ENCODE measurements at regions not wholly inside any gene's neighbourhood (a gene's known extent, or its start where the extent isn't known, plus 50 kb on each side); places are given as distances from the start of the nearest gene placed in this dataset.

DNA sequence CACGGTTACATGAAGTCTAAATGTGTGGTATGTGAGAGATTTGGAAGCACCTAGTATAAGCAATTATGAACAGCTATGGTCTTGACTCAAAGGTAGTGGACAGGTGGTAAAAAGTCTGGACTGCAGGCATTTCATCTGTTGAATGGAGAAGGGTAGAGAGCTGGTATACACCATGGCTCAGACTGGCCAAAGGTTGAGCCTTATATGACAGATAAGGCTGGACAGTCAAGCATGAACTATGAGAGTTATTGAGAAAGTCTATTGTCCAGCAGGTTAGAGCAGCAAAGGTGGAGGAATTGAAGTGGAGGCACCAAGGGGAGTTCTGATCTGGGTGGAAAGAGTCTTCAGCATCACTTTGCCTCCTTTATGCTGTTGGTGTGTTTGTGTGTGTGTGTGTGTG, 346.7 kb upstream of the SLC14A2 start:
- Histone ChIP-seq H3K9ac (ENCODE audit: insufficient read depth, low read length, poor library complexity, severe bottlenecking) (no peak overlapping the region), H2AFZ (ENCODE audit: insufficient read depth, low read depth, low read length, poor library complexity, severe bottlenecking) (no peak overlapping the region), H3K4me1 (ENCODE audit: control insufficient read depth in 1 of 2, insufficient read depth in 2 of 2, low read length in 2 of 2) (no peaks in the 10 kb centered on the region), H3K36me3 (replicated peaks in 1 of 2; ENCODE audit: control insufficient read depth in 1 of 2, insufficient read depth in 2 of 2, low read length in 2 of 2) (no peaks in the 10 kb centered on the region), H3K4me2 (replicated peaks; ENCODE audit: extremely low read depth, low read length, poor library complexity, severe bottlenecking) (no peak overlapping the region), H3K79me2 (ENCODE audit: insufficient read depth, low read length) (no peaks in the 10 kb centered on the region), H3K27me3 (ENCODE audit: control insufficient read depth in 2 of 2, insufficient read depth in 2 of 2, low read length in 2 of 2) (no peaks in the 10 kb centered on the region), H3K9me3 (replicated peaks in 1 of 2; ENCODE audit: control insufficient read depth in 1 of 2, insufficient read depth in 1 of 2, low read length in 2 of 2) (no peaks in the 10 kb centered on the region), H4K20me1 (ENCODE audit: insufficient read depth, low read length) (no peaks in the 10 kb centered on the region), H3K4me3 (replicated peaks in 1 of 3; ENCODE audit: low read depth in 2 of 3, low read length in 3 of 3) (no peak overlapping the region), H3K27ac (ENCODE audit: low read depth in 1 of 2, low read length in 2 of 2) (no peak overlapping the region)
- no peaks in the 10 kb centered on the region for H3K27me3 Mint-ChIP-seq (ENCODE audit: low read depth in 3 of 3)
- DNase-seq, result no peak
- no peak overlapping the region for H3K4me3 Mint-ChIP-seq
- H3K36me3 Mint-ChIP-seq, result no peaks in the 10 kb centered on the region
- H3K4me1 Mint-ChIP-seq, result no peaks in the 10 kb centered on the region
- WGBS (ENCODE audit: insufficient coverage), result 100% methylated on average over 1 of the region's 1 CpG
- intact Hi-C loops (cut with micrococcal nuclease), result no loop called here
- TF ChIP-seq, protein P1, sequence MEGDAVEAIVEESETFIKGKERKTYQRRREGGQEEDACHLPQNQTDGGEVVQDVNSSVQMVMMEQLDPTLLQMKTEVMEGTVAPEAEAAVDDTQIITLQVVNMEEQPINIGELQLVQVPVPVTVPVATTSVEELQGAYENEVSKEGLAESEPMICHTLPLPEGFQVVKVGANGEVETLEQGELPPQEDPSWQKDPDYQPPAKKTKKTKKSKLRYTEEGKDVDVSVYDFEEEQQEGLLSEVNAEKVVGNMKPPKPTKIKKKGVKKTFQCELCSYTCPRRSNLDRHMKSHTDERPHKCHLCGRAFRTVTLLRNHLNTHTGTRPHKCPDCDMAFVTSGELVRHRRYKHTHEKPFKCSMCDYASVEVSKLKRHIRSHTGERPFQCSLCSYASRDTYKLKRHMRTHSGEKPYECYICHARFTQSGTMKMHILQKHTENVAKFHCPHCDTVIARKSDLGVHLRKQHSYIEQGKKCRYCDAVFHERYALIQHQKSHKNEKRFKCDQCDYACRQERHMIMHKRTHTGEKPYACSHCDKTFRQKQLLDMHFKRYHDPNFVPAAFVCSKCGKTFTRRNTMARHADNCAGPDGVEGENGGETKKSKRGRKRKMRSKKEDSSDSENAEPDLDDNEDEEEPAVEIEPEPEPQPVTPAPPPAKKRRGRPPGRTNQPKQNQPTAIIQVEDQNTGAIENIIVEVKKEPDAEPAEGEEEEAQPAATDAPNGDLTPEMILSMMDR (IDR thresholded peaks at IDR 0.05), result no peak
- H3K9me3 Mint-ChIP-seq, result peaks cover 0 to under 1% (median 0%) of the 10 kb centered on the region in 7 donors
- no peak overlapping the region for H3K27ac Mint-ChIP-seq

DNA sequence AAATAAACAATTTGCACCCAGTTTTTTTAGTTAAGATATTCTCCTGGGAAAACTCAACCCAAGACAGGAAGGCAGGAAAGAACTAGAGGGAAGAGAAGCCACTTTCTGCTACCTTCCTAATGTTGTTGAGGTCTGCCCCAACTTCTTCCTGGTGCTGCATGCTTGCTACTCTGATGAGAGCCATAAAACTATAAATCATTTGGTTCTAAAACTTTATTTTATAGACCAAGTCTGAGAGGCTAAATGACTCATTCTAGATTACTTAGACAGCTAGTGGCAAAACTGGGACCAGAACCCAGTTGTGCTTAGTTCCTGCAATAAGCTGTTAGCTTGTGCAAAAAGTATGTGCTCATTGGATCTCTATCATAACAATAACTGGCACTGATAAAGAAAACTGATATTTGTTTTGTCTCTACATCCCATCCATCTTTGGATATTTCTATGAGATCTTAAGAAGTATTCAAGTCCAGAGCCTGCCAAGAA, 344.9 kb upstream of the SLC14A2 start:
- no peak overlapping the region for H3K27ac Mint-ChIP-seq
- H3K27me3 Mint-ChIP-seq (ENCODE audit: low read depth in 3 of 3), result no peaks in the 10 kb centered on the region
- intact Hi-C loops (cut with micrococcal nuclease), result no loop called here

More for the DNA sequence above, 344.9 kb upstream of the SLC14A2 start:
- Histone ChIP-seq H3K27me3 (ENCODE audit: control insufficient read depth in 2 of 2, insufficient read depth in 2 of 2, low read length in 2 of 2) (no peaks in the 10 kb centered on the region), H3K4me2 (replicated peaks; ENCODE audit: extremely low read depth, low read length, poor library complexity, severe bottlenecking) (no peak overlapping the region), H3K9me3 (replicated peaks in 1 of 2; ENCODE audit: control insufficient read depth in 1 of 2, insufficient read depth in 1 of 2, low read length in 2 of 2) (peaks cover 0 to under 1% of the 10 kb centered on the region in 2 donors), H4K20me1 (ENCODE audit: insufficient read depth, low read length) (no peaks in the 10 kb centered on the region), H3K4me3 (replicated peaks in 1 of 3; ENCODE audit: low read depth in 2 of 3, low read length in 3 of 3) (no peak overlapping the region), H3K4me1 (ENCODE audit: control insufficient read depth in 1 of 2, insufficient read depth in 2 of 2, low read length in 2 of 2) (no peaks in the 10 kb centered on the region), H3K9ac (ENCODE audit: insufficient read depth, low read length, poor library complexity, severe bottlenecking) (no peak overlapping the region), H3K27ac (ENCODE audit: low read depth in 1 of 2, low read length in 2 of 2) (no peak overlapping the region), H3K79me2 (ENCODE audit: insufficient read depth, low read length) (no peaks in the 10 kb centered on the region), H3K36me3 (replicated peaks in 1 of 2; ENCODE audit: control insufficient read depth in 1 of 2, insufficient read depth in 2 of 2, low read length in 2 of 2) (no peaks in the 10 kb centered on the region), H2AFZ (ENCODE audit: insufficient read depth, low read depth, low read length, poor library complexity, severe bottlenecking) (no peak overlapping the region)
- DNase-seq, result no peak
- Mint-ChIP-seq H3K4me1 (no peaks in the 10 kb centered on the region), H3K4me3 (no peak overlapping the region), H3K9me3 (peaks cover 0 to 8% (median 4%) of the 10 kb centered on the region in 7 donors), H3K36me3 (no peaks in the 10 kb centered on the region)
- TF ChIP-seq, protein P1 (IDR thresholded peaks at IDR 0.05), result no peak
